NT2/D1 (cell line): ENCODE measurements at regions not wholly inside any gene's neighbourhood (a gene's known extent, or its start where the extent isn't known, plus 50 kb on each side); places are given as distances from the start of the nearest gene placed in this dataset.
"Not testable (repeated sequence)": the region's sequence is repeated elsewhere in the genome, so short reads cannot be mapped to it uniquely, and the experiment has no call there.

Source experiments
- DNase-seq: peaks from one replicate; pipeline ENCODE4 v3.0.0-alpha.2; 2011; ENCODE audit warnings: low read depth, low spot score
- H3K27me3 ChIP-seq: 2 replicates; pipeline ENCODE4 v1.6.0; 2011; ENCODE audit warnings: mild to moderate bottlenecking; ENCODE audit not compliant: insufficient read length, insufficient read depth
- H3K36me3 ChIP-seq: 2 replicates; pipeline ENCODE4 v1.6.1; 2011; ENCODE audit warnings: mild to moderate bottlenecking, low read length, mixed read lengths; ENCODE audit not compliant: insufficient read depth, insufficient read length
- H3K4me1 ChIP-seq: 2 replicates; pipeline ENCODE4 v1.5.1; 2011; ENCODE audit not compliant: insufficient read depth, insufficient read length
- H3K4me3 ChIP-seq: 2 replicates; pipeline ENCODE4 v1.5.1; 2011; ENCODE audit warnings: low read depth; ENCODE audit not compliant: insufficient read length
- H3K9ac ChIP-seq: 2 replicates; pipeline ENCODE4 v1.6.0; 2011; ENCODE audit warnings: low read depth; ENCODE audit not compliant: insufficient read length
- H3K9me3 ChIP-seq: 2 replicates; pipeline ENCODE4 v1.5.1; 2011; ENCODE audit warnings: mild to moderate bottlenecking, low read length; ENCODE audit not compliant: insufficient read depth
- SUZ12 ChIP-seq: IDR thresholded peaks from 2 replicates; pipeline ENCODE4 v1.6.1; 2011; ENCODE audit not compliant: insufficient read length, insufficient read depth; ENCODE audit errors: extremely low read depth
- YY1 ChIP-seq: IDR thresholded peaks from 2 replicates; pipeline ENCODE4 v1.6.1; 2011; ENCODE audit not compliant: insufficient read length, insufficient read depth
- ZNF274 ChIP-seq: IDR thresholded peaks from 2 replicates; pipeline ENCODE4 v1.6.1; 2011; ENCODE audit warnings: mild to moderate bottlenecking, low read depth, low read length

- Histone ChIP-seq H3K9ac (no peak overlapping the region), H3K36me3 (no peaks in the 10 kb centered on the region), H3K4me1 (no peaks in the 10 kb centered on the region), H3K4me3 (no peak overlapping the region), H3K9me3 (no peaks in the 10 kb centered on the region), H3K27me3 (no peaks in the 10 kb centered on the region)
- no peak for TF ChIP-seq YY1
- no peak for TF ChIP-seq ZNF274
- TF ChIP-seq SUZ12: no peak
- DNase-seq: no peak
Observed at GRCh38 chr18:60019463-60019840, 119.7 kb downstream of the PMAIP1 start.

- TF ChIP-seq YY1 (no peak), SUZ12 (no peak), ZNF274 (no peak)
- no peak overlapping the region for H3K4me3 ChIP-seq
Observed at GRCh38 chr18:60018618-60019462, 119.0 kb downstream of the PMAIP1 start.

GRCh38 chr18:60018134-60018533 lies 118.3 kb downstream of the PMAIP1 start:
- H3K9ac ChIP-seq, H3K4me3 ChIP-seq, H3K36me3 ChIP-seq, H3K9me3 ChIP-seq, H3K27me3 ChIP-seq, DNase-seq, H3K4me1 ChIP-seq: not testable (repeated sequence)

More at GRCh38 chr18:60018618-60019462, 119.0 kb downstream of the PMAIP1 start:
- no peaks in the 10 kb centered on the region for H3K36me3 ChIP-seq
- H3K9ac ChIP-seq: no peak overlapping the region
- H3K27me3 ChIP-seq: no peaks in the 10 kb centered on the region
- DNase-seq: no peak
- H3K4me1 ChIP-seq: no peaks in the 10 kb centered on the region
- H3K9me3 ChIP-seq: no peaks in the 10 kb centered on the region

GRCh38 chr18:60017371-60017770 lies 117.6 kb downstream of the PMAIP1 start:
- DNase-seq: no peak
- no peak overlapping the region for H3K9ac ChIP-seq

GRCh38 chr18:60015826-60016225 lies 116.0 kb downstream of the PMAIP1 start:
- not testable (repeated sequence) for DNase-seq, H3K4me3 ChIP-seq, H3K4me1 ChIP-seq, H3K9me3 ChIP-seq, H3K9ac ChIP-seq, H3K36me3 ChIP-seq, H3K27me3 ChIP-seq

More at GRCh38 chr18:60017371-60017770, 117.6 kb downstream of the PMAIP1 start:
- no peaks in the 10 kb centered on the region for H3K9me3 ChIP-seq
- H3K4me3 ChIP-seq: no peak overlapping the region
- no peaks in the 10 kb centered on the region for H3K36me3 ChIP-seq
- no peaks in the 10 kb centered on the region for H3K27me3 ChIP-seq
- TF ChIP-seq SUZ12 (no peak), ZNF274 (no peak), YY1 (no peak)
- H3K4me1 ChIP-seq: no peaks in the 10 kb centered on the region

- not testable (repeated sequence) for DNase-seq, H3K9me3 ChIP-seq, H3K9ac ChIP-seq, H3K36me3 ChIP-seq, H3K4me3 ChIP-seq, H3K4me1 ChIP-seq, H3K27me3 ChIP-seq
Observed at GRCh38 chr18:60013148-60013547, 113.4 kb downstream of the PMAIP1 start.

GRCh38 chr18:60010984-60011383 lies 111.2 kb downstream of the PMAIP1 start:
- Histone ChIP-seq H3K36me3 (no peaks in the 10 kb centered on the region), H3K4me1 (no peaks in the 10 kb centered on the region), H3K27me3 (no peaks in the 10 kb centered on the region), H3K4me3 (no peak overlapping the region), H3K9me3 (no peaks in the 10 kb centered on the region), H3K9ac (no peak overlapping the region)
- TF ChIP-seq YY1: no peak
- TF ChIP-seq ZNF274: no peak
- no peak for TF ChIP-seq SUZ12
- no peak for DNase-seq

- H3K36me3 ChIP-seq: no peaks in the 10 kb centered on the region
Observed at GRCh38 chr18:60010513-60010912, 110.7 kb downstream of the PMAIP1 start.

More at GRCh38 chr18:60010513-60010912, 110.7 kb downstream of the PMAIP1 start:
- no peaks in the 10 kb centered on the region for H3K27me3 ChIP-seq
- TF ChIP-seq ZNF274 (no peak), YY1 (no peak), SUZ12 (no peak)
- DNase-seq: no peak
- no peaks in the 10 kb centered on the region for H3K9me3 ChIP-seq
- H3K4me3 ChIP-seq: no peak overlapping the region
- H3K9ac ChIP-seq: no peak overlapping the region
- H3K4me1 ChIP-seq: no peaks in the 10 kb centered on the region
